IMR-90 (cell line): ENCODE measurements at regions not wholly inside any gene's neighbourhood (a gene's known extent, or its start where the extent isn't known, plus 50 kb on each side); places are given as distances from the start of the nearest gene placed in this dataset.
A peak's percentile ranks its signal among the peaks of the same experiment; 100 is the strongest.

Experiments used
- ATAC-seq: fragments of 200-7000 bp; cut with Tn5 transposase; 2 replicates; pipeline ENCODE4 v1.9.1; 2020; ENCODE audit warnings: low read depth, mild to moderate bottlenecking, moderate library complexity
- BruUV-seq: library from RNA; stranded (reverse); fragments of 400-500 nt; replicated peaks from 2 replicates; lab custom pipeline; 2021; lab: Mats Ljungman, UMichigan
- CTCF ChIA-PET: fragments of 300-600 bp; formaldehyde crosslinking; extraction: SDS; loops from one replicate; lab custom pipeline; 2021; ENCODE audit warnings: antibody characterized with exemption; lab: Yijun Ruan, JAX
- POLR2A ChIA-PET: fragments of 300-600 bp; sonication (Branson Sonifier 250); formaldehyde crosslinking; loops from one replicate; lab custom pipeline; 2022; ENCODE audit warnings: antibody characterized with exemption; ENCODE audit not compliant: unreplicated experiment; lab: Charles Lee
- DNase-seq: peaks from one replicate; pipeline ENCODE4 v3.0.0; 2013
- H2AFZ ChIP-seq: replicated peaks from 2 replicates; pipeline ENCODE3; 2013; ENCODE audit warnings: low read length, mild to moderate bottlenecking; ENCODE audit not compliant: poor library complexity
- H2AK5ac ChIP-seq: 2 replicates; pipeline ENCODE4 v1.6.1; 2013; ENCODE audit warnings: low read depth, low read length, inconsistent platforms
- H2AK9ac ChIP-seq: replicated peaks from 2 replicates; pipeline ENCODE3; 2013; ENCODE audit warnings: mild to moderate bottlenecking, low read depth, low read length, moderate library complexity; ENCODE audit not compliant: poor library complexity
- H2BK120ac ChIP-seq: 2 replicates; pipeline ENCODE4 v1.6.1; 2013; ENCODE audit warnings: low read depth, low read length, inconsistent platforms
- H2BK15ac ChIP-seq: 3 replicates; pipeline ENCODE4 v1.6.1; 2013; ENCODE audit warnings: low read depth, low read length, inconsistent platforms
- H2BK20ac ChIP-seq: 2 replicates; pipeline ENCODE4 v1.6.1; 2013; ENCODE audit warnings: low read depth, mild to moderate bottlenecking, inconsistent platforms, low read length, moderate library complexity
- H2BK5ac ChIP-seq: 2 replicates; pipeline ENCODE4 v1.6.1; 2013; ENCODE audit warnings: mild to moderate bottlenecking, low read depth, low read length, inconsistent platforms; ENCODE audit not compliant: poor library complexity, severe bottlenecking
- H3K14ac ChIP-seq: replicated peaks from 2 replicates; pipeline ENCODE4 v1.6.1; 2013; ENCODE audit warnings: low read depth, low read length, inconsistent platforms
- H3K18ac ChIP-seq: 2 replicates; pipeline ENCODE4 v1.6.1; 2013; ENCODE audit warnings: low read depth, low read length, control low read depth
- H3K23ac ChIP-seq: 2 replicates; pipeline ENCODE4 v1.6.1; 2013; ENCODE audit warnings: low read depth, low read length, inconsistent platforms
- H3K27ac ChIP-seq: 2 replicates; pipeline ENCODE4 v1.5.1; 2013; ENCODE audit warnings: mild to moderate bottlenecking, control low read depth, low read length; ENCODE audit not compliant: insufficient read depth
- H3K27me3 ChIP-seq: 2 replicates; pipeline ENCODE4 v1.6.1; 2013; ENCODE audit warnings: low read length; ENCODE audit not compliant: control insufficient read depth, insufficient read depth
- H3K36me3 ChIP-seq: 2 replicates; pipeline ENCODE4 v1.6.1; 2013; ENCODE audit warnings: low read length, mixed read lengths; ENCODE audit not compliant: control insufficient read depth, insufficient read depth
- H3K4ac ChIP-seq: 2 replicates; pipeline ENCODE4 v1.6.1; 2013; ENCODE audit warnings: low read depth, low read length, inconsistent platforms
- H3K4me1 ChIP-seq: 2 replicates; pipeline ENCODE4 v1.6.1; 2013; ENCODE audit warnings: low read length, mixed read lengths; ENCODE audit not compliant: control insufficient read depth, insufficient read depth
- H3K4me2 ChIP-seq: 2 replicates; pipeline ENCODE4 v1.6.1; 2013; ENCODE audit warnings: low read depth, mild to moderate bottlenecking, control low read depth, low read length, moderate library complexity
- H3K4me3 ChIP-seq: 2 replicates; pipeline ENCODE4 v1.5.1; 2013; ENCODE audit warnings: low read depth, mild to moderate bottlenecking, control low read depth, low read length, moderate library complexity; ENCODE audit not compliant: insufficient read depth
- H3K56ac ChIP-seq: 2 replicates; pipeline ENCODE4 v1.6.1; 2013; ENCODE audit warnings: low read length, inconsistent platforms; ENCODE audit not compliant: insufficient read depth; ENCODE audit errors: extremely low read depth
- H3K79me1 ChIP-seq, 2 experiments: 2 replicates each; pipeline ENCODE4 v1.6.1; 2013; ENCODE audit warnings: low read length in 2 of 2, inconsistent platforms in 1 of 2, low read depth in 1 of 2
- H3K9ac ChIP-seq: 2 replicates; pipeline ENCODE4 v1.6.1; 2013; ENCODE audit warnings: low read depth, low read length, control low read depth
- H3K9me1 ChIP-seq: 2 replicates; pipeline ENCODE4 v1.6.1; 2013; ENCODE audit warnings: low read length, inconsistent platforms; ENCODE audit not compliant: insufficient read depth
- H3K9me3 ChIP-seq: 2 replicates; pipeline ENCODE4 v1.6.1; 2013; ENCODE audit warnings: low read length; ENCODE audit not compliant: control insufficient read depth, insufficient read depth
- H4K20me1 ChIP-seq: 2 replicates; pipeline ENCODE4 v1.6.1; 2013; ENCODE audit warnings: low read length, inconsistent platforms; ENCODE audit not compliant: insufficient read depth
- H4K5ac ChIP-seq: 2 replicates; pipeline ENCODE4 v1.6.1; 2013; ENCODE audit warnings: mild to moderate bottlenecking, low read depth, low read length, control low read depth
- H4K8ac ChIP-seq, 2 experiments: 2 replicates each; pipeline ENCODE4 v1.6.1; 2013; ENCODE audit warnings: low read depth in 2 of 2, low read length in 2 of 2, control low read depth in 1 of 2, inconsistent platforms in 1 of 2
- H4K91ac ChIP-seq: 2 replicates; pipeline ENCODE4 v1.6.1; 2013; ENCODE audit warnings: low read depth, low read length, inconsistent platforms; ENCODE audit not compliant: insufficient read depth
- CEBPB ChIP-seq: IDR thresholded peaks from 2 replicates; pipeline ENCODE4 v1.6.1; 2012; ENCODE audit warnings: low read depth, low read length, improper control_type of control experiment
- CHD1 ChIP-seq: IDR thresholded peaks from 2 replicates; pipeline ENCODE4 v1.6.1; 2012; ENCODE audit warnings: low read depth, low read length, improper control_type of control experiment
- CTCF ChIP-seq: conservative IDR thresholded peaks from 2 replicates; pipeline ENCODE4 v1.5.1; 2012; ENCODE audit warnings: mild to moderate bottlenecking, low read depth, low read length, improper control_type of control experiment
- MAFK ChIP-seq: IDR thresholded peaks from 2 replicates; pipeline ENCODE4 v1.6.1; 2012; ENCODE audit warnings: low read depth, low read length, improper control_type of control experiment
- MXI1 ChIP-seq: IDR thresholded peaks from 2 replicates; pipeline ENCODE4 v1.6.1; 2012; ENCODE audit warnings: low read depth, mild to moderate bottlenecking, low read length, moderate library complexity, borderline replicate concordance
- POLR2A ChIP-seq: IDR thresholded peaks from 2 replicates; pipeline ENCODE4 v1.6.1; 2012; ENCODE audit warnings: mild to moderate bottlenecking, low read depth, low read length
- RAD21 ChIP-seq: IDR thresholded peaks from 2 replicates; pipeline ENCODE4 v1.6.1; 2012; ENCODE audit warnings: low read length, improper control_type of control experiment
- RCOR1 ChIP-seq: IDR thresholded peaks from 2 replicates; pipeline ENCODE4 v1.6.1; 2012; ENCODE audit warnings: mild to moderate bottlenecking, low read length, improper control_type of control experiment; ENCODE audit not compliant: insufficient replicate concordance
- RFX5 ChIP-seq: IDR thresholded peaks from 2 replicates; pipeline ENCODE4 v1.8.0; 2012; ENCODE audit warnings: low read depth, mild to moderate bottlenecking, low read length, moderate library complexity
- SMC3 ChIP-seq: fragments of 150-350 bp; IDR thresholded peaks from 2 replicates; pipeline ENCODE4 v1.6.1; 2016; ENCODE audit warnings: low read depth, mild to moderate bottlenecking, antibody characterized with exemption, low read length, moderate library complexity
- USF2 ChIP-seq: fragments of 150-350 bp; IDR thresholded peaks from 2 replicates; pipeline ENCODE4 v1.6.1; 2017; ENCODE audit warnings: mild to moderate bottlenecking, antibody characterized with exemption, low read length, low read depth
- WGBS, 2 experiments: methylation state at CpG; one replicate each; pipeline versions ENCODE4 v1.1.5 to v1.1.7; 2013; ENCODE audit warnings: missing lambda C conversion rate in 2 of 2; ENCODE audit not compliant: insufficient read length in 1 of 2; ENCODE audit errors: extremely low coverage in 2 of 2; 5-methylcytosine and 5-hydroxymethylcytosine counted together
- dilution Hi-C: fragments of 300-500 bp; cut with HindIII; formaldehyde crosslinking; loops from one replicate; pipeline ENCODE4 v1.14.3; 2018; ENCODE audit warnings: low sequenced_read_pairs; ENCODE audit not compliant: unreplicated experiment
- in situ Hi-C: fragments of 300-500 bp; cut with MboI; formaldehyde crosslinking; loops from 3 replicates; pipeline ENCODE4 v1.14.3; 2019; ENCODE audit warnings: low sequenced_read_pairs, inconsistent platforms, mixed read lengths
- intact Hi-C: fragments of 100-400 bp; cut with micrococcal nuclease; formaldehyde crosslinking; loops from 2 replicates; pipeline ENCODE4 v1.10.0; 2022

GRCh38 chrX:81414630-81415029 lies 212.7 kb downstream of the SH3BGRL start:
- no peaks in the 10 kb centered on the region for H3K9me3 ChIP-seq
- H3K4me2 ChIP-seq: no peak overlapping the region
- POLR2A ChIA-PET: no interaction called here
- H2BK20ac ChIP-seq: no peak overlapping the region
- no peaks in the 10 kb centered on the region for H3K9me1 ChIP-seq
- no peaks in the 10 kb centered on the region for H3K79me1 ChIP-seq
- H2BK120ac ChIP-seq: no peak overlapping the region
- DNase-seq (no peak), ATAC-seq (no peak)
- no peaks in the 10 kb centered on the region for H3K27me3 ChIP-seq
- no peak overlapping the region for H2BK5ac ChIP-seq
- H3K27ac ChIP-seq: no peak overlapping the region
- no peak overlapping the region for H3K4ac ChIP-seq
- H4K91ac ChIP-seq: no peak overlapping the region
- dilution Hi-C loops (no loop called here), intact Hi-C loops (loop anchor here (1.0 to 2.0 kb wide), 2 partner anchors 239 to 538 kb away; no protein-coding TSS in a partner anchor), in situ Hi-C loops (no loop called here)
- no peak overlapping the region for H2BK15ac ChIP-seq
- H3K56ac ChIP-seq: no peak overlapping the region
- H3K18ac ChIP-seq: no peak overlapping the region
- no peak overlapping the region for H4K8ac ChIP-seq
- no peak overlapping the region for H3K14ac ChIP-seq
- WGBS, 2 experiments: no CpG with 5 or more reads among the region's 3 CpGs
- no peaks in the 10 kb centered on the region for H4K20me1 ChIP-seq
- H2AFZ ChIP-seq: no peak overlapping the region
- no peak overlapping the region for H4K5ac ChIP-seq
- H3K4me3 ChIP-seq: no peak overlapping the region
- no peaks in the 10 kb centered on the region for H3K4me1 ChIP-seq
- CTCF ChIA-PET: interaction anchor here (1.0 kb wide), 1 partner anchor 241 kb away, joined by 4 read pairs; no protein-coding TSS in a partner anchor
- no TSS peak for BruUV-seq
- no peak overlapping the region for H2AK5ac ChIP-seq
- no peaks in the 10 kb centered on the region for H3K36me3 ChIP-seq
- TF ChIP-seq RAD21 (peak; percentile 32; the same call in 1 of the 2 replicates), CTCF (peak; percentile 31; the same call in 1 of the 2 replicates), USF2 (no peak), SMC3 (no peak), MXI1 (no peak), RCOR1 (no peak), CEBPB (no peak), POLR2A (no peak), RFX5 (no peak), CHD1 (no peak), MAFK (no peak)
- no peak overlapping the region for H3K9ac ChIP-seq
- no peak overlapping the region for H2AK9ac ChIP-seq
- no peak overlapping the region for H3K23ac ChIP-seq
